Testis (tissue), 2 donors: ENCODE measurements at regions not wholly inside any gene's neighbourhood (a gene's known extent, or its start where the extent isn't known, plus 50 kb on each side); places are given as distances from the start of the nearest gene placed in this dataset.

Experiments used
- DNase-seq: peaks from one replicate; pipeline ENCODE4 v3.0.0-alpha.2; 2019
- H3K27ac ChIP-seq, 2 donors: fragments of 200-600 bp; sonication (generic); one replicate each; pipeline ENCODE4 v1.5.1; 2019
- H3K27me3 ChIP-seq: fragments of 200-600 bp; sonication (generic); one replicate; pipeline ENCODE4 v1.5.1; 2019
- H3K36me3 ChIP-seq: fragments of 200-600 bp; sonication (generic); one replicate; pipeline ENCODE4 v1.5.1; 2017; ENCODE audit warnings: low read depth; ENCODE audit errors: missing control alignments
- H3K4me1 ChIP-seq: fragments of 200-600 bp; sonication (generic); one replicate; pipeline ENCODE4 v1.5.1; 2019
- H3K4me3 ChIP-seq, 2 donors: fragments of 200-600 bp; sonication (generic); one replicate each; pipeline ENCODE4 v1.5.1; 2017 to 2019
- H3K9me3 ChIP-seq: fragments of 200-600 bp; sonication (generic); one replicate; pipeline ENCODE4 v1.5.1; 2017
- POLR2A ChIP-seq: fragments of 450-650 bp; IDR thresholded peaks from one replicate; pipeline ENCODE4 v1.6.1; 2017; ENCODE audit warnings: antibody characterized with exemption, mild to moderate bottlenecking, moderate library complexity
- WGBS, 2 donors: methylation state at CpG; one replicate each; pipeline ENCODE4 v1.1.5; 2018; 5-methylcytosine and 5-hydroxymethylcytosine counted together
- intact Hi-C: fragments of 100-400 bp; cut with DNase I; formaldehyde crosslinking; loops from one replicate; pipeline ENCODE4 v1.15.1; 2023; ENCODE audit warnings: low total_unique reads
- TF ChIP-seq, protein P1 (sequence below), 3 experiments: fragments of 450-650 bp in 2 of 3; fragments of 200-600 bp in 1 of 3; sonication (generic) in 1 of 3; IDR thresholded peaks; one replicate each; pipeline ENCODE4 v1.5.1; 2016 to 2019; ENCODE audit warnings: antibody characterized with exemption in 3 of 3, mild to moderate bottlenecking in 2 of 3, moderate library complexity in 1 of 3

DNA sequence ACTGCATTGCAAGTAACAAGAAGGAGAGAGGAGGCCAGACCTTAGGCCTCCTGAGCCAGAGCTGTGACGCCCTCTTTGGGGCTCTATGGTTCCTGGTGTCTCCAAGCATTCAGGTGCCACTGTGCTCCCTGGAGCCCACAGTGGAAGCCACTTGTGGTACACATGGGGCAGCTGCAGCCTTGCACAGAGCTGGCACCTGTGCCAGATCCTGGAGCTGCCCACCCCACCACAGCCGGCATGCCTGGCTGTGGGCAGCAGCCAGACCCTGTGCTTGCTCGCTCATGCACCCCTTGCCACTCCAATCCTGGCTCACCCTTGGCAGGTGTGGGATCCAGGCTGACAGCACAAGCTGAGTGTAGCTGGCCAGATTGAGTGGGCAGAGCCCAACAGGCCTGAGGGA, 173.8 kb upstream of the SMIM30 start:
- Histone ChIP-seq H3K27ac (no peak overlapping the region), H3K4me1 (no peaks in the 10 kb centered on the region), H3K36me3 (no peaks in the 10 kb centered on the region), H3K27me3 (no peaks in the 10 kb centered on the region), H3K9me3 (no peaks in the 10 kb centered on the region), H3K4me3 (no peak overlapping the region)
- intact Hi-C loops: no loop called here
- no peak for DNase-seq
- TF ChIP-seq POLR2A: no peak
- TF ChIP-seq, protein P1, sequence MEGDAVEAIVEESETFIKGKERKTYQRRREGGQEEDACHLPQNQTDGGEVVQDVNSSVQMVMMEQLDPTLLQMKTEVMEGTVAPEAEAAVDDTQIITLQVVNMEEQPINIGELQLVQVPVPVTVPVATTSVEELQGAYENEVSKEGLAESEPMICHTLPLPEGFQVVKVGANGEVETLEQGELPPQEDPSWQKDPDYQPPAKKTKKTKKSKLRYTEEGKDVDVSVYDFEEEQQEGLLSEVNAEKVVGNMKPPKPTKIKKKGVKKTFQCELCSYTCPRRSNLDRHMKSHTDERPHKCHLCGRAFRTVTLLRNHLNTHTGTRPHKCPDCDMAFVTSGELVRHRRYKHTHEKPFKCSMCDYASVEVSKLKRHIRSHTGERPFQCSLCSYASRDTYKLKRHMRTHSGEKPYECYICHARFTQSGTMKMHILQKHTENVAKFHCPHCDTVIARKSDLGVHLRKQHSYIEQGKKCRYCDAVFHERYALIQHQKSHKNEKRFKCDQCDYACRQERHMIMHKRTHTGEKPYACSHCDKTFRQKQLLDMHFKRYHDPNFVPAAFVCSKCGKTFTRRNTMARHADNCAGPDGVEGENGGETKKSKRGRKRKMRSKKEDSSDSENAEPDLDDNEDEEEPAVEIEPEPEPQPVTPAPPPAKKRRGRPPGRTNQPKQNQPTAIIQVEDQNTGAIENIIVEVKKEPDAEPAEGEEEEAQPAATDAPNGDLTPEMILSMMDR (IDR thresholded peaks at IDR 0.05): no peak
- WGBS, 2 donors: 89 to 96% methylated on average over 2 to 3 of the region's 3 CpGs

DNA sequence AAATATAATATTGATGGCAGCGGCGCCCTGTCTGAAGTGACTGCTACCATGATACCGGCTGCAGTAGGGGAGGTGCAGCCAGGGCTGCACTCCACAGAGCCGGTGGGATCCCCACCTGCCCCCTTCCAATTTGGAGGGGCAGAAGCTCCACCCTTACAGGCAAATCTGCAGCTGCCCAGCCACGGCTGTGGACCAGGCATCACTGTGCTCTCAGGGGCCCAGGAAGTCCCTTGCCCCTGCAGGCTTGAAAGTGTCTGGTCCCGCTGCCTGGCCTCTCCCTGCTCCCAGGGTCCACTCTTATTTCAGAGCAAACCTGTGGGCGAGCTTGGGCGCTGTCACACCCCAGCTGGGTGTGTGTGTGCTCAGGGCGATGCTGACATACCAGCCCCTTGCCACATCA, 172.7 kb upstream of the SMIM30 start:
- Histone ChIP-seq H3K27me3 (no peaks in the 10 kb centered on the region), H3K4me3 (no peak overlapping the region), H3K4me1 (no peaks in the 10 kb centered on the region), H3K36me3 (no peaks in the 10 kb centered on the region), H3K27ac (no peak overlapping the region), H3K9me3 (no peaks in the 10 kb centered on the region)
- no peak for TF ChIP-seq POLR2A
- TF ChIP-seq, protein P1 (IDR thresholded peaks at IDR 0.05): no peak
- WGBS, 2 donors: 57 to 82% methylated on average over 4 to 9 of the region's 9 CpGs
- intact Hi-C loops: no loop called here
- DNase-seq: no peak

DNA sequence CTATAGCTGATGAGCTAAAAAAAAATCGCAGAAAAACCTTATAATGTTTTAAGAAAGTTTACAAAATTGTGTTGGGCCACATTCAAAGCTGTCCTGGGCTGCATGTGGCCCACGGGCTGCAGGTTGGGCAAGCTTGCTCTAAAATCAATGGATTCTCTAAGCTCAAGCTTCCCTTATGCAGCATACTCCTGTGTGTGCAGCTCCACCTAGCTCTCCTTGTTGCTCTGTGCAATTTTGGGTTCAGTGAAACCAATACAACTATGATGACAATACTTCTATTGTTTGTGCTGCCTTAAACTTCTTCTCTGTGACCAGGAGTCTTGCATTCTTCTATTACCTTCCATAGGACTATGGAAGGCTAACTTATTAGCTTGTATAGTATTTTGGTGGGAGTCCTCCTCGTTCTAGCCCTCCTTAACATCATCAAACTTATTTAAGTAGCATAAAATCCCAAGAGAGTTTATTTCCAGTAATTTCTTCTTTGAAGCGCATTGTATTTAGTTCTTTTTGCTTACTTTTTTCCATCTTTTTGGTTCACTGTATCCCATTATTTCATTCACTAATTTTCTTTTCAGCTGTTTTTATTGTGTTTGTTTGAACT, 170.9 kb upstream of the SMIM30 start:
- Histone ChIP-seq H3K27ac (no peak overlapping the region), H3K4me3 (no peak overlapping the region), H3K4me1 (no peaks in the 10 kb centered on the region), H3K9me3 (no peaks in the 10 kb centered on the region), H3K27me3 (no peaks in the 10 kb centered on the region), H3K36me3 (no peaks in the 10 kb centered on the region)
- WGBS, 2 donors: 54 to 59% methylated on average over 4 of the region's 4 CpGs
- no peak for TF ChIP-seq POLR2A
- TF ChIP-seq, protein P1 (IDR thresholded peaks at IDR 0.05): no peak
- intact Hi-C loops: no loop called here
- DNase-seq: peak; percentile 22

DNA sequence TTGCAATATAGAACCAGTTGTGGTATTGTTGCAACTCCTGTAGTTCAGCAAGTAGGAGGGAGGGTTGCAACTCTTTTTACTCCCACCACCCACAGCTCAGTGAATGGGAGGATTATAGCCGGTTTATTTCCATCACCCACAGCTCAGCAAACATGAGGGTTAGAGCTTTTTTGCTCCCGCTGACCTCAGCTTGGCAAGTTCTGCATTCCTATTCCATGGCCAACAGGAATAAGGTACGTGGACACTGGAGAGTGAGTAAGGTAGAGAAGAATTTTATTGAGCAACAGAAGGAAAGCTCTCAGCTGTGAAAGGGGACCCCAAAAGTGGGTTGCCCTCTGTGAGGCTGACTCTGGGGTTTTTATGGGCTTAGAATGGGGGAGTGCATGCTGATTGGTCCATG, 167.1 kb upstream of the SMIM30 start:
- no peaks in the 10 kb centered on the region for H3K36me3 ChIP-seq
- DNase-seq: no peak
- no peaks in the 10 kb centered on the region for H3K9me3 ChIP-seq
- TF ChIP-seq POLR2A: no peak
- TF ChIP-seq, protein P1 (IDR thresholded peaks at IDR 0.05): no peak
- H3K4me1 ChIP-seq: no peaks in the 10 kb centered on the region
- intact Hi-C loops: no loop called here
- no peak overlapping the region for H3K27ac ChIP-seq
- H3K4me3 ChIP-seq: no peak overlapping the region
- 79 to 81% methylated on average over 3 of the region's 3 CpGs for whole genome bisulfite sequencing, 2 donors
- no peaks in the 10 kb centered on the region for H3K27me3 ChIP-seq

DNA sequence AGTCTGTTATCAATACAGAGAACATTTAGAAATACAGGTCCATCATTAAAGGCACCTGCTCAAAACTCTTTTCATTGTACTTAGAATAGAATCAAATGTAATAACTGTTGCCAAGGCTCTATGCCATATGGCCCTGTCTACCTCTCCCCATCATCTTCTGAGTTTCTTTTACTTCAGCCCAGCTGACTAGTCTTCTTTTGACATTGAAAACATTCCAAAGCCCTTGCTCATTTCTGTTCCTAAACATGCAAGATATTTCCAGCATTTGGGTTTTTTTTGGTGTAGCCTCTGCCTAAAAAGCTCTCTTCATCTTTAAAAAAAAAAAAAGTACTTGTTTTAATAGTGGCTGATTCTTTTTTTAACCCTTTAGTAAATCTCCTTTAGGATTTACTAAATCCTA, 165.5 kb upstream of the SMIM30 start:
- TF ChIP-seq, protein P1 (IDR thresholded peaks at IDR 0.05): no peak
- TF ChIP-seq POLR2A: no peak
- Histone ChIP-seq H3K9me3 (no peaks in the 10 kb centered on the region), H3K27ac (no peak overlapping the region), H3K36me3 (no peaks in the 10 kb centered on the region), H3K4me1 (no peaks in the 10 kb centered on the region), H3K27me3 (no peaks in the 10 kb centered on the region), H3K4me3 (no peak overlapping the region)
- DNase-seq: no peak
- intact Hi-C loops: no loop called here
